HCT116 (cell line): ENCODE measurements at regions not wholly inside any gene's neighbourhood (a gene's known extent, or its start where the extent isn't known, plus 50 kb on each side); places are given as distances from the start of the nearest gene placed in this dataset.

Experiments
- ATAC-seq: fragments of 200-7000 bp; cut with Tn5 transposase; 2 replicates; pipeline ENCODE4 v1.9.1; 2020; ENCODE audit warnings: mild to moderate bottlenecking, moderate library complexity
- BruUV-seq: library from RNA; stranded (reverse); fragments of 400-500 nt; replicated peaks from 2 replicates; lab custom pipeline; 2021; lab: Mats Ljungman, UMichigan
- CTCF ChIA-PET: fragments of 300-600 bp; sonication (Branson Sonifier 250); formaldehyde crosslinking; loops from one replicate; lab custom pipeline; 2021; ENCODE audit warnings: antibody characterized with exemption; lab: Charles Lee
- POLR2A ChIA-PET: fragments of 300-600, 350-600 bp; sonication (Branson Sonifier 250); formaldehyde crosslinking; loops from one replicate; lab custom pipeline; 2021; ENCODE audit warnings: antibody characterized with exemption; lab: Charles Lee
- RAD21 ChIA-PET, 2 experiments: fragments of 300-600 bp; sonication (Branson Sonifier 250); formaldehyde crosslinking; loops; one replicate each; lab custom pipeline; 2023; ENCODE audit warnings: low total read pairs in 2 of 2; ENCODE audit not compliant: uncharacterized antibody in 2 of 2, unreplicated experiment in 2 of 2, low non-redundant PET in 1 of 2; lab: Charles Lee
- DNase-seq: peaks from one replicate; pipeline ENCODE4 v3.0.0-alpha.2; 2010; ENCODE audit warnings: low read depth, low spot score
- H2AFZ ChIP-seq: fragments of 200-600 bp; shearing (Covaris generic), sonication (generic); 2 replicates; pipeline ENCODE4 v1.6.1; 2017; ENCODE audit warnings: low read depth, mixed run types, mixed read lengths, antibody characterized with exemption, low read length; ENCODE audit not compliant: poor library complexity, severe bottlenecking
- H3K27ac ChIP-seq: 2 replicates; pipeline ENCODE4 v1.5.1; 2012; ENCODE audit warnings: low read depth, low read length
- H3K27me3 ChIP-seq: fragments of 200-600 bp; sonication (generic); 2 replicates; pipeline ENCODE4 v1.6.1; 2016; ENCODE audit warnings: mixed run types, low read length, mixed read lengths; ENCODE audit not compliant: insufficient read depth
- H3K36me3 ChIP-seq, 2 experiments: fragments of 200-500 bp in 1 of 2; fragments of 200-600 bp in 1 of 2; sonication (Bioruptor generic) in 1 of 2; sonication (generic) in 1 of 2; 2 replicates each; pipeline versions ENCODE4 v1.5.1 to v1.6.1; 2014 to 2016; ENCODE audit warnings: low read length in 2 of 2, inconsistent platforms in 1 of 2, mixed read lengths in 1 of 2, mixed run types in 1 of 2; ENCODE audit not compliant: insufficient read depth in 2 of 2, control insufficient read depth in 1 of 2
- H3K4me1 ChIP-seq, 2 experiments: fragments of 200-600 bp in 1 of 2; sonication (generic) in 1 of 2; 2 replicates each; pipeline versions ENCODE4 v1.5.1 to v1.6.1; 2012 to 2017; ENCODE audit warnings: low read length in 2 of 2, inconsistent platforms in 1 of 2, mild to moderate bottlenecking in 1 of 2, mixed read lengths in 1 of 2, mixed run types in 1 of 2, moderate library complexity in 1 of 2; ENCODE audit not compliant: insufficient read depth in 2 of 2, control insufficient read depth in 1 of 2
- H3K4me2 ChIP-seq: fragments of 200-600 bp; sonication (generic); 2 replicates; pipeline ENCODE4 v1.6.1; 2017; ENCODE audit warnings: mixed run types, low read length, mixed read lengths
- H3K4me3 ChIP-seq, 2 experiments: fragments of 200-600 bp in 1 of 2; sonication (generic) in 1 of 2; replicated peaks in 1 of 2; 2 replicates each; pipeline ENCODE4 v1.5.1; 2011 to 2016; ENCODE audit warnings: low read length in 2 of 2, control low read depth in 1 of 2, low read depth in 1 of 2, mild to moderate bottlenecking in 1 of 2, mixed read lengths in 1 of 2, mixed run types in 1 of 2
- H3K79me2 ChIP-seq: fragments of 200-600 bp; sonication (generic); 2 replicates; pipeline ENCODE4 v1.6.1; 2017; ENCODE audit warnings: mild to moderate bottlenecking, mixed run types, low read length, moderate library complexity, mixed read lengths; ENCODE audit not compliant: insufficient read depth
- H3K9ac ChIP-seq: fragments of 200-600 bp; sonication (generic); 2 replicates; pipeline ENCODE4 v1.6.1; 2016; ENCODE audit warnings: low read length, mixed read lengths
- H3K9me2 ChIP-seq: fragments of 200-600 bp; sonication (generic), shearing (Covaris generic); 2 replicates; pipeline ENCODE4 v1.6.1; 2017; ENCODE audit warnings: mixed run types, mild to moderate bottlenecking, moderate library complexity; ENCODE audit not compliant: insufficient read depth
- H3K9me3 ChIP-seq, 2 experiments: fragments of 200-500 bp in 1 of 2; fragments of 200-600 bp in 1 of 2; sonication (Bioruptor generic) in 1 of 2; sonication (generic) in 1 of 2; 2 replicates each; pipeline ENCODE4 v1.6.1; 2014 to 2017; ENCODE audit warnings: low read length in 2 of 2, mixed read lengths in 2 of 2, inconsistent platforms in 1 of 2, low read depth in 1 of 2, mild to moderate bottlenecking in 1 of 2, mixed run types in 1 of 2, moderate library complexity in 1 of 2; ENCODE audit not compliant: control insufficient read depth in 1 of 2, insufficient read depth in 1 of 2
- H4K20me1 ChIP-seq: fragments of 200-600 bp; sonication (generic), shearing (Covaris generic); 2 replicates; pipeline ENCODE4 v1.6.1; 2017; ENCODE audit warnings: mixed run types, mild to moderate bottlenecking, moderate library complexity; ENCODE audit not compliant: insufficient read depth
- CBX3 ChIP-seq: IDR thresholded peaks from 2 replicates; pipeline ENCODE4 v1.6.1; 2012; ENCODE audit warnings: low read depth
- EGR1 ChIP-seq: IDR thresholded peaks from 2 replicates; pipeline ENCODE4 v1.6.1; 2012; ENCODE audit warnings: low read depth
- ELF1 ChIP-seq: IDR thresholded peaks from 2 replicates; pipeline ENCODE4 v1.6.1; 2012; ENCODE audit warnings: low read depth, borderline replicate concordance
- EZH2 ChIP-seq: fragments of 200-600 bp; sonication (generic); IDR thresholded peaks from 2 replicates; pipeline ENCODE4 v1.6.1; 2017; ENCODE audit warnings: antibody characterized with exemption, mixed run types
- FOSL1 ChIP-seq: IDR thresholded peaks from 2 replicates; pipeline ENCODE4 v1.6.1; 2012; ENCODE audit warnings: low read depth
- SIN3A ChIP-seq: IDR thresholded peaks from 2 replicates; pipeline ENCODE4 v1.6.1; 2012; ENCODE audit warnings: low read depth
- TCF7L2 ChIP-seq: IDR thresholded peaks from 2 replicates; pipeline ENCODE4 v1.7.0; 2011; ENCODE audit warnings: borderline replicate concordance, inconsistent platforms; ENCODE audit not compliant: insufficient read depth, insufficient read length; ENCODE audit errors: extremely low read depth
- YY1 ChIP-seq: IDR thresholded peaks from 2 replicates; pipeline ENCODE4 v1.6.1; 2011; ENCODE audit warnings: low read length, low read depth, moderate library complexity, mild to moderate bottlenecking; ENCODE audit not compliant: insufficient replicate concordance; ENCODE audit errors: extremely low read depth
- intact Hi-C: fragments of 100-400 bp; cut with micrococcal nuclease; formaldehyde crosslinking; loops from 2 replicates; pipeline ENCODE4 v1.10.0; 2022
- TF ChIP-seq, protein P1 (sequence below): IDR thresholded peaks from 2 replicates; pipeline ENCODE4 v1.6.1; 2012
- TF ChIP-seq, protein P2 (sequence below): IDR thresholded peaks from 2 replicates; pipeline ENCODE4 v1.6.1; 2012

DNA sequence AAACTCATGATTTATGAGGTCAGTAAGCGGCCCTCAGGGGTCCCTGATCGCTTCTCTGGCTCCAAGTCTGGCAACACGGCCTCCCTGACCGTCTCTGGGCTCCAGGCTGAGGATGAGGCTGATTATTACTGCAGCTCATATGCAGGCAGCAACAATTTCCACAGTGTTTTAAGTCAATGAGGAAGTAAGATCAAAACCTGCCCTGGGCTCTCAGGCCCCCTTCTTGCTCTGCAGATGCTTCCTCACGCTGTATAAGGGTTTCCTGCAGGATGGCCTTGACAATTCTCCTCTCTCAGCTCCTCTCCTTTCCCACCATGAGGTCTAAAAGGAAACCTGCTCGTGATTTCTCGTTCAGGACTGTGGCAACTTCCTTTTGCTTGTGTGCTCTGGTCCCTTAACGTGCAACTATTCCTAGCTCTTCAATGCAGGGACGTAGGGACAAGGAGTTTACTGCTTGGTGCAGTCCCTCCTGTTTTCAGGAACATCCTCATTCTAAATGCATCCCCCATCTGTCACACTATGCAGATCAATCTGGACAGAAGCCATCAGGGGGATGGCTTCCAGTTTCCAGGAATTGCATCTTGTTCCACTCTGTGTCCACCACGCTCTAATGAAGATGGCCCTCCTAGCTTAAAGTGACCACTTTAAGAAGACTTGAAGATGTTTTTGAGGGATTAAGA lies 64.3 kb upstream of the IGLL5 start:
- Histone ChIP-seq H3K36me3 (no peaks in the 10 kb centered on the region), H3K79me2 (no peaks in the 10 kb centered on the region), H2AFZ (no peak overlapping the region), H3K4me1 (no peaks in the 10 kb centered on the region), H3K27ac (no peak overlapping the region), H3K4me2 (no peak overlapping the region), H3K9me2 (no peaks in the 10 kb centered on the region), H3K4me3 (no peak overlapping the region), H4K20me1 (no peaks in the 10 kb centered on the region), H3K9me3 (no peaks in the 10 kb centered on the region), H3K9ac (no peak overlapping the region), H3K27me3 (no peaks in the 10 kb centered on the region)
- POLR2A ChIA-PET = no interaction called here
- BruUV-seq = no TSS peak
- RAD21 ChIA-PET = no interaction called here
- DNase-seq (no peak), ATAC-seq (no peak)
- intact Hi-C loops = no loop called here
- CTCF ChIA-PET = interaction anchor here (1.1 kb wide), 1 partner anchor 13 kb away, joined by 3 read pairs; no protein-coding TSS in a partner anchor
- TF ChIP-seq EGR1 (no peak), TCF7L2 (no peak), YY1 (no peak), CBX3 (no peak), ELF1 (no peak), FOSL1 (no peak), EZH2 (no peak), SIN3A (no peak)
- TF ChIP-seq, protein P1, sequence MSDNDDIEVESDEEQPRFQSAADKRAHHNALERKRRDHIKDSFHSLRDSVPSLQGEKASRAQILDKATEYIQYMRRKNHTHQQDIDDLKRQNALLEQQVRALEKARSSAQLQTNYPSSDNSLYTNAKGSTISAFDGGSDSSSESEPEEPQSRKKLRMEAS = no peak
- TF ChIP-seq, protein P2, sequence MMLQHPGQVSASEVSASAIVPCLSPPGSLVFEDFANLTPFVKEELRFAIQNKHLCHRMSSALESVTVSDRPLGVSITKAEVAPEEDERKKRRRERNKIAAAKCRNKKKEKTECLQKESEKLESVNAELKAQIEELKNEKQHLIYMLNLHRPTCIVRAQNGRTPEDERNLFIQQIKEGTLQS = no peak
